OCI-LY7 (cell line): ENCODE measurements at regions not wholly inside any gene's neighbourhood (a gene's known extent, or its start where the extent isn't known, plus 50 kb on each side); places are given as distances from the start of the nearest gene placed in this dataset.
A peak's percentile ranks its signal among the peaks of the same experiment; 100 is the strongest.

Experiments used
- BruUV-seq: library from RNA; stranded (reverse); fragments of 400-500 nt; replicated peaks from 2 replicates; lab custom pipeline; 2021; lab: Mats Ljungman, UMichigan
- CTCF ChIA-PET: fragments of 300-600 bp; sonication (Branson Sonifier 250); formaldehyde crosslinking; loops from one replicate; lab custom pipeline; 2022; ENCODE audit warnings: antibody characterized with exemption; ENCODE audit not compliant: unreplicated experiment; lab: Charles Lee
- POLR2A ChIA-PET: fragments of 300-600 bp; sonication (Branson Sonifier 250); formaldehyde crosslinking; loops from one replicate; lab custom pipeline; 2022; ENCODE audit warnings: antibody characterized with exemption; lab: Charles Lee
- DNase-seq: peaks from one replicate; pipeline ENCODE4 v3.0.0-alpha.2; 2015; ENCODE audit warnings: low spot score
- H2AFZ ChIP-seq: fragments of 200-600 bp; sonication (generic), shearing (Covaris generic); 2 replicates; pipeline ENCODE4 v1.6.1; 2014; ENCODE audit warnings: mild to moderate bottlenecking, antibody characterized with exemption, low read length, moderate library complexity
- H3K27ac ChIP-seq: fragments of 200-600 bp; sonication (generic); 2 replicates; pipeline ENCODE4 v1.5.1; 2014; ENCODE audit warnings: mixed run types, low read depth, mild to moderate bottlenecking, moderate library complexity, low read length, inconsistent platforms; ENCODE audit not compliant: poor library complexity, severe bottlenecking
- H3K36me3 ChIP-seq: fragments of 200-600 bp; sonication (generic); 2 replicates; pipeline ENCODE4 v1.6.1; 2014; ENCODE audit warnings: mild to moderate bottlenecking, antibody characterized with exemption, low read length, moderate library complexity, mixed read lengths; ENCODE audit not compliant: insufficient read depth
- H3K4me1 ChIP-seq: fragments of 200-600 bp; sonication (generic); 2 replicates; pipeline ENCODE4 v1.5.1; 2014; ENCODE audit warnings: mild to moderate bottlenecking, low read length; ENCODE audit not compliant: insufficient read depth, poor library complexity, severe bottlenecking
- H3K4me2 ChIP-seq: fragments of 200-600 bp; sonication (generic); 2 replicates; pipeline ENCODE4 v1.6.1; 2014; ENCODE audit warnings: mild to moderate bottlenecking, low read length
- H3K4me3 ChIP-seq: fragments of 200-600 bp; sonication (generic); 2 replicates; pipeline ENCODE4 v1.5.1; 2014; ENCODE audit warnings: mild to moderate bottlenecking, low read depth, low read length; ENCODE audit not compliant: poor library complexity, severe bottlenecking
- H3K79me2 ChIP-seq: fragments of 200-600 bp; sonication (generic); 2 replicates; pipeline ENCODE4 v1.6.1; 2016; ENCODE audit warnings: low read depth, mild to moderate bottlenecking, low read length, moderate library complexity, mixed read lengths; ENCODE audit not compliant: insufficient read depth
- H3K9me2 ChIP-seq: fragments of 200-600 bp; sonication (generic); 2 replicates; pipeline ENCODE4 v1.6.1; 2016; ENCODE audit warnings: mild to moderate bottlenecking, low read length, mixed read lengths; ENCODE audit not compliant: insufficient read depth
- H3K9me3 ChIP-seq: fragments of 200-600 bp; sonication (generic); 2 replicates; pipeline ENCODE4 v1.6.1; 2014; ENCODE audit warnings: mild to moderate bottlenecking, mixed run types, low read length, mixed read lengths
- H4K20me1 ChIP-seq: fragments of 200-600 bp; sonication (generic); 2 replicates; pipeline ENCODE4 v1.6.1; 2014; ENCODE audit warnings: mild to moderate bottlenecking, antibody characterized with exemption, low read length, moderate library complexity, mixed read lengths; ENCODE audit not compliant: insufficient read depth
- CTCF ChIP-seq: fragments of 200-600 bp; sonication (generic); conservative IDR thresholded peaks from 2 replicates; pipeline ENCODE4 v1.5.1; 2014; ENCODE audit warnings: mild to moderate bottlenecking, antibody characterized with exemption, low read length, moderate library complexity, mixed read lengths
- EZH2phosphoT487 ChIP-seq: fragments of 200-600 bp; sonication (generic); IDR thresholded peaks from 2 replicates; pipeline ENCODE4 v1.6.1; 2018; ENCODE audit warnings: low read depth, borderline replicate concordance, mild to moderate bottlenecking, mixed run types, antibody characterized with exemption, low read length, moderate library complexity, mixed read lengths
- intact Hi-C: fragments of 100-400 bp; cut with micrococcal nuclease; formaldehyde crosslinking; loops from one replicate; pipeline ENCODE4 v1.10.0; 2022; ENCODE audit not compliant: unreplicated experiment

GRCh38 chr14:22432348-22432976 lies 156.6 kb downstream of the DAD1 start:
- Histone ChIP-seq H3K4me2 (peak overlapping the region; percentile 98), H4K20me1 (no peaks in the 10 kb centered on the region), H3K36me3 (no peaks in the 10 kb centered on the region), H3K9me2 (no peaks in the 10 kb centered on the region), H3K79me2 (no peaks in the 10 kb centered on the region), H2AFZ (peak overlapping the region; percentile 63; the same call in 1 of the 2 replicates), H3K9me3 (no peaks in the 10 kb centered on the region), H3K27ac (peak overlapping the region; percentile 97), H3K4me3 (peak overlapping the region; percentile 61), H3K4me1 (peaks cover 88% of the 10 kb centered on the region)
- no peak for TF ChIP-seq CTCF
- no peak for TF ChIP-seq EZH2phosphoT487
- intact Hi-C loops: loop anchor here (1.0 to 2.0 kb wide), 3 partner anchors 14 to 124 kb away; no protein-coding TSS in a partner anchor
- peak; percentile 94 for DNase-seq
- ChIA-PET CTCF (interaction anchor here (1.0 to 2.8 kb wide), 5 partner anchors 11 to 41 kb away, joined by 3 to 10 read pairs (median 4); no protein-coding TSS in a partner anchor), POLR2A (interaction anchor here (0.6 to 13.2 kb wide), 18 partner anchors 8 to 221 kb away, joined by 3 to 205 read pairs (median 10); no protein-coding TSS in a partner anchor)
- BruUV-seq: no TSS peak

GRCh38 chr14:22429546-22430294 lies 159.3 kb downstream of the DAD1 start:
- ChIA-PET CTCF (interaction anchor here (0.6 to 1.5 kb wide), 2 partner anchors 12 to 140 kb away, joined by 3 to 5 read pairs; no protein-coding TSS in a partner anchor), POLR2A (interaction anchor here (0.7 to 13.2 kb wide), 10 partner anchors 9 to 50 kb away, joined by 3 to 205 read pairs (median 3); no protein-coding TSS in a partner anchor)
- peak overlapping the region; percentile 78; the same call in 1 of the 2 replicates for H2AFZ ChIP-seq
- no peaks in the 10 kb centered on the region for H3K9me3 ChIP-seq
- H3K4me3 ChIP-seq: peak overlapping the region; percentile 42
- intact Hi-C loops: no loop called here
- H3K36me3 ChIP-seq: no peaks in the 10 kb centered on the region
- H3K27ac ChIP-seq: peak overlapping the region; percentile 68
- DNase-seq: peak; percentile 55
- no peaks in the 10 kb centered on the region for H3K79me2 ChIP-seq
- no peak for TF ChIP-seq CTCF
- TF ChIP-seq EZH2phosphoT487: no peak
- H4K20me1 ChIP-seq: no peaks in the 10 kb centered on the region
- peaks cover 76% of the 10 kb centered on the region for H3K4me1 ChIP-seq
- H3K4me2 ChIP-seq: peak overlapping the region; percentile 98
- no peaks in the 10 kb centered on the region for H3K9me2 ChIP-seq
- BruUV-seq: no TSS peak
